PC-3 (cell line): ENCODE measurements at regions not wholly inside any gene's neighbourhood (a gene's known extent, or its start where the extent isn't known, plus 50 kb on each side); places are given as distances from the start of the nearest gene placed in this dataset.

ENCODE experiments used
- ATAC-seq: fragments of 200-7000 bp; cut with Tn5 transposase; 2 replicates; pipeline ENCODE4 v1.9.1; 2020; ENCODE audit warnings: mild to moderate bottlenecking, moderate library complexity
- BruUV-seq: library from RNA; stranded (reverse); fragments of 400-500 nt; replicated peaks from 2 replicates; lab custom pipeline; 2021; lab: Mats Ljungman, UMichigan
- CTCF ChIA-PET: fragments of 300-600 bp; sonication (Branson Sonifier 250); formaldehyde crosslinking; loops from one replicate; lab custom pipeline; 2022; ENCODE audit warnings: antibody characterized with exemption; lab: Charles Lee
- POLR2A ChIA-PET: fragments of 300-600 bp; sonication (Branson Sonifier 250); formaldehyde crosslinking; loops from one replicate; lab custom pipeline; 2022; ENCODE audit warnings: antibody characterized with exemption; ENCODE audit not compliant: unreplicated experiment; lab: Charles Lee
- DNase-seq: peaks from one replicate; pipeline ENCODE4 v3.0.0-alpha.2; 2015
- H2AFZ ChIP-seq: fragments of 300-600 bp; sonication (generic); 2 replicates; pipeline ENCODE4 v1.6.0; 2016; ENCODE audit warnings: antibody characterized with exemption, low read length
- H3F3A ChIP-seq: fragments of 300-600 bp; sonication (generic); one replicate; pipeline ENCODE4 v1.6.0; 2017; ENCODE audit warnings: antibody characterized with exemption, low read length, control low read depth, mild to moderate bottlenecking; ENCODE audit not compliant: unreplicated experiment
- H3K27ac ChIP-seq: fragments of 300-600 bp; sonication (generic); 2 replicates; pipeline ENCODE4 v1.5.1; 2016; ENCODE audit warnings: mild to moderate bottlenecking, low read length
- H3K27me3 ChIP-seq: fragments of 300-600 bp; sonication (generic); 2 replicates; pipeline ENCODE4 v1.6.1; 2016; ENCODE audit warnings: low read length, mixed read lengths
- H3K36me3 ChIP-seq: fragments of 300-600 bp; sonication (generic); 2 replicates; pipeline ENCODE4 v1.6.1; 2016; ENCODE audit warnings: low read depth, mixed run types, low read length, mixed read lengths
- H3K4me1 ChIP-seq: fragments of 300-600 bp; sonication (generic); 2 replicates; pipeline ENCODE4 v1.5.1; 2016; ENCODE audit warnings: low read length; ENCODE audit not compliant: insufficient read depth
- H3K4me2 ChIP-seq: fragments of 300-600 bp; sonication (generic); 2 replicates; pipeline ENCODE4 v1.6.0; 2016; ENCODE audit warnings: low read length
- H3K4me3 ChIP-seq: fragments of 300-600 bp; sonication (generic); 2 replicates; pipeline ENCODE4 v1.5.1; 2016; ENCODE audit warnings: mild to moderate bottlenecking, low read length, mixed read lengths
- H3K79me2 ChIP-seq: fragments of 300-600 bp; sonication (generic); 2 replicates; pipeline ENCODE4 v1.6.1; 2017; ENCODE audit warnings: low read length, mixed read lengths
- H3K9ac ChIP-seq: fragments of 300-600 bp; sonication (generic); 2 replicates; pipeline ENCODE4 v1.6.0; 2016; ENCODE audit warnings: mild to moderate bottlenecking, low read length
- H3K9me2 ChIP-seq: fragments of 300-600 bp; sonication (generic); replicated peaks from 2 replicates; pipeline ENCODE4 v1.6.1; 2016; ENCODE audit warnings: mixed run types, low read length, mixed read lengths
- H3K9me3 ChIP-seq: fragments of 300-600 bp; sonication (generic); 2 replicates; pipeline ENCODE4 v1.6.1; 2016; ENCODE audit warnings: low read length, mixed read lengths
- H4K20me1 ChIP-seq: fragments of 300-600 bp; sonication (generic); 2 replicates; pipeline ENCODE4 v1.6.1; 2016; ENCODE audit warnings: low read length, mixed read lengths
- CTCF ChIP-seq: fragments of 300-600 bp; sonication (generic); conservative IDR thresholded peaks from 2 replicates; pipeline ENCODE4 v1.5.1; 2017; ENCODE audit warnings: antibody characterized with exemption, low read depth, mild to moderate bottlenecking, low read length
- EZH2 ChIP-seq: fragments of 300-600 bp; sonication (generic); IDR thresholded peaks from one replicate; pipeline ENCODE4 v1.6.1; 2017; ENCODE audit warnings: antibody characterized with exemption, mild to moderate bottlenecking, low read length; ENCODE audit not compliant: unreplicated experiment
- EZH2phosphoT487 ChIP-seq: fragments of 300-600 bp; sonication (generic); IDR thresholded peaks from 2 replicates; pipeline ENCODE4 v1.6.1; 2018; ENCODE audit warnings: mild to moderate bottlenecking, antibody characterized with exemption, low read length, borderline replicate concordance
- intact Hi-C: fragments of 100-400 bp; cut with micrococcal nuclease; formaldehyde crosslinking; loops from 2 replicates; pipeline ENCODE4 v1.9.0; 2023

- Histone ChIP-seq H4K20me1 (no peaks in the 10 kb centered on the region), H3K4me2 (no peak overlapping the region), H3K4me1 (no peaks in the 10 kb centered on the region), H3K9ac (no peak overlapping the region), H3K79me2 (no peaks in the 10 kb centered on the region), H2AFZ (no peak overlapping the region), H3K36me3 (no peaks in the 10 kb centered on the region), H3K27me3 (no peaks in the 10 kb centered on the region), H3K9me2 (no peaks in the 10 kb centered on the region), H3F3A (no peaks in the 10 kb centered on the region), H3K27ac (no peak overlapping the region), H3K9me3 (no peaks in the 10 kb centered on the region), H3K4me3 (no peak overlapping the region)
- ChIA-PET POLR2A (no interaction called here), CTCF (no interaction called here)
- DNase-seq: no peak
- intact Hi-C loops: no loop called here
- TF ChIP-seq EZH2phosphoT487: no peak
- no peak for TF ChIP-seq EZH2
- TF ChIP-seq CTCF: no peak
- no peak for ATAC-seq
- no TSS peak for BruUV-seq
Measured at GRCh38 chr11:47899801-47900200, 51.7 kb upstream of the NUP160 start.
